Erythroblast (primary cell): ENCODE measurements at regions not wholly inside any gene's neighbourhood (a gene's known extent, or its start where the extent isn't known, plus 50 kb on each side); places are given as distances from the start of the nearest gene placed in this dataset.

ENCODE experiments used
- GATA1 ChIP-seq: IDR thresholded peaks from 2 replicates; pipeline ENCODE4 v1.6.1; 2011; ENCODE audit warnings: low read depth, mild to moderate bottlenecking, control low read depth, low read length, moderate library complexity
- POLR2A ChIP-seq: IDR thresholded peaks from 2 replicates; pipeline ENCODE4 v1.6.1; 2011; ENCODE audit warnings: mild to moderate bottlenecking, low read length

- no peak for TF ChIP-seq POLR2A
- no peak for TF ChIP-seq GATA1
Observed at GRCh38 chr6:44599672-44600071, 212.2 kb downstream of the CDC5L start.
